HG02943 (cell line): ENCODE measurements at regions not wholly inside any gene's neighbourhood (a gene's known extent, or its start where the extent isn't known, plus 50 kb on each side); places are given as distances from the start of the nearest gene placed in this dataset.
"Not testable (repeated sequence)": the region's sequence is repeated elsewhere in the genome, so short reads cannot be mapped to it uniquely, and the experiment has no call there.

Experiments used
- ATAC-seq: cut with Tn5 transposase; IDR thresholded peaks from one replicate; pipeline ENCODE4 v1.9.1; 2021; ENCODE audit warnings: mild to moderate bottlenecking, low read depth, moderate library complexity; ENCODE audit not compliant: unreplicated experiment

DNA sequence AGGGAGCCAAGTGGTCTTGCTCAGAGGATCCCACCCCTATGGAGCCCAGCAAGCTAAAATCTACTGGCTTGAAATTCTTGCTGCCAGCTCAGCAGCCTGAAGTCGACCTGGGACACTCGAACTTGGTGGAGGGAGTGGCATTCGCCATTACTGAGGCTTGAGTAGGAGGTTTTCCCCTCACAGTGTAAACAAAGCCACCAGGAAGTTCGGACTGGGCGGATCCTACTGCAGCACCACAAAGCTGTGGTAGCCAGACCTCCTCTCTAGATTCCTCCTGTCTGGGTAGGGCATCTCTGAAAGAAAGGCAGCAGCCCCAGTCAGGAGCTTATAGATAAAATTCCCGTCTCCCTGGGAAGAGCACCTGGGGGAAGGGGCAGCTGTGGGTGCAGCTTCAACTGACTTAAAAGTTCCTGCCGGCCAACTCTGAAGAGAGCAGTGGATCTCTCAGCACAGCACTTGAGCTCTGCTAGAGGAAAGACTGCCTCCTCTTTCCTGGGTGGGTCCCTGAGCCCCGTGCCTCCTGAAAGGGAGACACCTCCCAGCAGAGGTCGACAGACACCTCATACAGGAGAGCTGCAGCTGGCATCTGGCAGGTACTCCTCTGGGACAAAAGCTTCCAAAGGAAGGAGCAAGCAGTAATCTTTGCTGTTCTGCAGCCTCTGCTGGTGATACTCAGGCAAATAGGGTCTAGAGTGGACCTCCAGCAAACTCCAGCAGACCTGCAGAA is 576.3 kb upstream of the NECTIN3 start:
- ATAC-seq: no peak

DNA sequence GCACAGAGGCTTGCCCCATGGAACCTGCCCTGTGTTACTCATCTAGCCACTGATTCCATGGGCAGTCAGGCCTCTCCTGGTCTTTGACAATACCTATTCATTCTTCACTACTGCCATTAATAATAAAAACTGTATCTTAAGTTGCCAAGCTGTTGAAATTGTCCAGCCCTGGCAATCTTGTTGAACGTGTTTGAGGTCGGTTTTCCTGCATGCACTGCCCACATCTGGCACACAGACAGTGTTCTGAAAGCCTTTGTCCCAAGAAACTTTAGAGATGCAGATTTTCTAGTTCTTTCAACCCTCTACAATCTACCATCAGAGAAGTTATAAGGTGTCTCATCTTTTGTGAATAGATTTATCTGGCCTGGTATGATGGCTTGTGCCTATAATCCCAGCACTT is 567.2 kb upstream of the NECTIN3 start:
- no peak for ATAC-seq

DNA sequence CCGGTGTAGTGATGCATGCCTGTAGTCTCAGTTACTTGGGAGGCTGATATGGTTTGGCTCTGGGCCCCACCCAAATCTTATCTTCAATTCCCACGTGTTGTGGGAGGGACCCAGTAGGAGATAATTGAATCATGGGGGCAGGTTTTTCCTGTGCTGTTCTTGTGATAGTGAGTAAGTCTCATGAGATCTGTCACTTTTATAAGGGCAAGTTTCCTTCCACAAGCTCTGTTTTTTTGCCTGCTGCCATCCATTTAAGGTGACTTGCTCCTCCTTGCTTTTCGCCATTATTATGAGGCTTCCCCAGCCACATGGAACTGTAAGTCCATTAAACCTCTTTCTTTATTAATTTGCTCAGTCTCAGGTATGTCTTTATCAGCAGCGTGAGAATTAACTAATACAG is 566.7 kb upstream of the NECTIN3 start:
- ATAC-seq: no peak

DNA sequence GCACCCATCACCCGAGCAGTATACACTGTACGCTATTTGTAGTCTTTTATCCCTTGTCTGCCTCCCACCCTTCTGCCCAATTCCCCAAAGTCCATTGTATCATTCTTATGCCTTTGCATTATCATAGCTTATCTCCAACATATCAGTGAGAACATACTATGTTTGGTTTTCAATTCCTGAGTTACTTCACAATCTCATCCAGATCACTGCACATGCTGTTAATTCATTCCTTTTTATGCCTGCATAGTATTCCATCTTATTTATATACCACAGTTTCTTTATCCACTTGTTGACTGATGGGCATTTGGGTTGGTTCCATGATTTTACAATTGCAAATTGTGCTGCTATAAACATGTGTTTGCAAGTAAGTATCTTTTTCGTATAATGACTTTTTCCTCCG is 564.7 kb upstream of the NECTIN3 start:
- no peak for ATAC-seq

DNA sequence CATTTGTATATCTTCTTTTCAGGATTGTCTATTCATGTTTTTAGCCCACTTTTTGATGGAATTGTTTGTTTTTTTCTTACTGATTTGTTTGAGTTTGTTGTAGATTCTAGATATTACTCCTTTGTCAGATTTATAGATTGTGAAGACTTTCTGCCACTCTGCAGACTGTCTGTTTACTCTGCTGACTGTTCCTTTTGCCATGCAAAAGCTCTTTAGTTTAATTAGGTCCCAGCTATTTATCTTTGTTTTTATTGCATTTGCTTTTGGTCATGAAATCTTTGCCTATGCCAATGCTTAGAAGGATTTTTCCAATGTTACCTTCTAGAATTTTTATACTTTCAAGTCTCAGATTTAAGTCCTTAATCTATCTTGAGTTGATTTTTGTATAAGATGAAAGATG is 564.0 kb upstream of the NECTIN3 start:
- not testable (repeated sequence) for ATAC-seq

DNA sequence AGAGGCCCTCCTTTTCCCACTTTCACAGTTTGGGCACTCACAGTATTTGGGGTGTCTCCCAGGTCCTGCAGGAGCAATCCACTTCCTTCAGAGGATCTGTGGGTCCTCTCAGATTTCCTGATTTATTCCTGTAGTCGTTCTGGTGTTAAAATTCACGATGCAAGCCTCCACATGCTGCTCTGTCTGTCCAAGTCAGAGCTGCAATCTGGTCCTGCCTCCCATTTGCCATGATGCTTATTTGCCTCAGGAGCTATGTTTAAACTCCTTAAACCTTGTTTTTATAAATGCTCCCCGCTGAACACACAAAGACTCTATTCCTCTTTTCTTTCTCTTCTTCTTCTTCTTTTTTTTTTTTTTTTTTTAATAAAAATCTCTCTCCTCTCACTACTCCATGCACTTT is 558.7 kb upstream of the NECTIN3 start:
- no peak for ATAC-seq

DNA sequence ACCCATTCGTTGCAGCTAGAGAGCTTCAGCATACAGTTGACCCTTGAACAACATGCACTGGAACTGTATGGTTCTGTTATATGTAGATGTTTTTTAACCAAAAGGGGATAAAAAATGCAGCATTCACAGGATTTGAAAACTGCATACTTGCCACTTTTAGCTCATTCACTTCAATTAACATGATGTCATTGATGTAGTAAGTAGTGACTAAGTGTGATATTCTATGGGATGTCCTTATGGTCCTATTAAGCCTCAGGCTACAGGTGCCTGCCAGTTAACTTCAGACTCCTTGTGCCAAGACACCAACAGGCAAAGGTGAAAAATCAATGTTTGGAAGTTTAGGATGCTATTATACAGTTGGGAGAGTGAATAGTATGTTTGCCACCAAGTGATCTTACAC is 553.6 kb upstream of the NECTIN3 start:
- ATAC-seq: no peak

DNA sequence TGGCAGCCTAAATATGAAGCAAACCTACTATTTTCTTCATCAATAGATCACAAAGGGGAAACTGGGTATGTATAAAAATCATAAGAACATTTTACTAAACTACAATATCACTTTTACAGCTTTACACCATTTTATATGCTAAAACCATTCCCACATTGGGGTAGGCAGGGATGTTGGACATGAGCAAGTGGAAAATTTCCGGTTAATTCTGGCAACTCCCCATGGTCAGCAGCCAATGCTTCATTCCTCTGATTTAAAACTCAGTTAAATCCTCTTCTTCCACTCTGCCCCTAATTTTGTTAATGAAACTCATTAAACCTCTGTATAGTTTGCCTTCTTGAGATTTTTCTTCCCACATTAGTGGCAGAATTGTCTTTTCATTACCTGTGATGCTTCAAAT is 552.5 kb upstream of the NECTIN3 start:
- ATAC-seq: no peak

DNA sequence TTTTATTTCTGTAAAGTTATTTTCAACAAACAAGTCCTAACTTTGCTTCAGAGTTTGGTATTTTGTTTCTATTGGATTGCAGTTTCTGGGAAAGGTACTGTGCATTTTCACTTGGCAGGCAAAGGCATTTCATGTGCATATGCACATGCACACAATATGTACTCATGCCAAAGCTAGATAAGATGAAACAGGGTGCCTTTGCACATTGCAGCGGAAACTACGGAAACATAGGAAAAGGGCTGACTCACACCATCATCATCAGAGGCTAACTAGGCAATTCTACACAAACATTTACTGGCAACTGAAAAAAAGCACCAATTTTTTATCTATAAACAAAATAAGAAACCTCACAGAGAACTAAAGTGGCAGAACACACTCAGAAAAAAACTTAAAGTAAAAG is 550.6 kb upstream of the NECTIN3 start:
- no peak for ATAC-seq

DNA sequence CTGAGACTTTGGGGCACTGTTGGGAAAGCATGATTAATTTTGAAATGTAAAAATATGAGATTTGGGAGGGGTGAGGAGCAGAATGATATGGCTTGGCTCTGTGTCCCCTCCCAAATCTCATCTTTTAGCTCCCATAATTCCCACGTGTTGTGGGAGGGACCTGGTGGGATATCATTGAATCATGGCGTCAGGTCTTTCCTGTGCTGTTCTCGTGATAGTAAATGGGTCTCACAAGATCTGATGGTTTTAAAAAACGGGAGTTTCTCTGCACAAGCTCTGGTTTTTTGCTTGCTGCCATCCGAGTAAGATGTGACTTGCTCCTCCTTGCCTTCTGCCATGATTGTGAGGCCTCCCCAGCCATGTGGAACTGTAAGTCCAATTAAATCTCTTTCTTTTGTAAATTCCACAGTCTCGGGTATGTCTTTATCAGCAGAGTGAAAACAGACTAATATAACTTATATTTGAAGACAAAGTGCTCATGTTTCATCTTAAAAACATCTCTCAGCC is 546.0 kb upstream of the NECTIN3 start:
- not testable (repeated sequence) for ATAC-seq

DNA sequence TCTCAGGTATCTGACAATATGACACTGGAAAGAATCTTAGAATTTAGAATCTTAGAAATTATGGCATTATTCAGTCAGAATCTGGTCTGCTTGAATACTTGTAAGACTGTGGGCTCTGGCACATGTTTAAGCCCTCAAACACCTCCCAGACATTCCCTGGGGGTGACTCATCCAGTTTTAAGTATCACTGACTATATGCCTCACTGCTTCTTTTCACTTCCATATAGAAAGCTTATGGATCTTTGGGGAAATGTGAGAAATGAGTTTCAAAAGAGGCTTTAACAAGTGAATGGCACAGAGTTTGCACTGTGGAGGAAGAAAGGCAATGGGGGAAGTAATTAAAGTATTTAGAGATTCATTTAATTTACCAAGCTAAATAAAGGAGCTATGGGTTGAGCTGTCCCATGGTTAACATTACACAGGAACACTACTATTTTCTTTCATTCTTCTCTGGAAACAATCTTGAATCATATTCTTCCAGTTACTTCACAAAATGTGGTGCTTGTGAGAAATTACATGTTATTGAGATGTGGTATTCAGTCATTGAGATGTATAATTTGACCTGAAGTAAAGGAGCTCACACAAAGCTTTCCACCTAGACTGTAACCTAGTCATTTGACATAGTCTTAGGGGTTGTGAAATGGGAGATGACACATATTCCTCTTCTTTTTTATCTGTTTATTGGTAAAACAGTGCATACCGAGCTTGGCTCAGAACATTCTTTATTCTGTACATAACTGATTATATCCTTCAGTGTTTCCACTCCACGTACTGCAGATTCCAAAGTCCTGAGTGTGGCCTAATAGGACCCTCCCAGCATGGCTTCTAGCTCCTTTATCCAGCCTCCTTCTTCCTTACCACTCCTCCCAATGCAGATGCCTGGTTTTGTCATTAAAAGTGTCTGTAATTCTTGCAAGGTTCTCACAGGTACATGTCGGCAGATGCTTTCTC is 544.6 kb upstream of the NECTIN3 start:
- ATAC-seq: no peak

DNA sequence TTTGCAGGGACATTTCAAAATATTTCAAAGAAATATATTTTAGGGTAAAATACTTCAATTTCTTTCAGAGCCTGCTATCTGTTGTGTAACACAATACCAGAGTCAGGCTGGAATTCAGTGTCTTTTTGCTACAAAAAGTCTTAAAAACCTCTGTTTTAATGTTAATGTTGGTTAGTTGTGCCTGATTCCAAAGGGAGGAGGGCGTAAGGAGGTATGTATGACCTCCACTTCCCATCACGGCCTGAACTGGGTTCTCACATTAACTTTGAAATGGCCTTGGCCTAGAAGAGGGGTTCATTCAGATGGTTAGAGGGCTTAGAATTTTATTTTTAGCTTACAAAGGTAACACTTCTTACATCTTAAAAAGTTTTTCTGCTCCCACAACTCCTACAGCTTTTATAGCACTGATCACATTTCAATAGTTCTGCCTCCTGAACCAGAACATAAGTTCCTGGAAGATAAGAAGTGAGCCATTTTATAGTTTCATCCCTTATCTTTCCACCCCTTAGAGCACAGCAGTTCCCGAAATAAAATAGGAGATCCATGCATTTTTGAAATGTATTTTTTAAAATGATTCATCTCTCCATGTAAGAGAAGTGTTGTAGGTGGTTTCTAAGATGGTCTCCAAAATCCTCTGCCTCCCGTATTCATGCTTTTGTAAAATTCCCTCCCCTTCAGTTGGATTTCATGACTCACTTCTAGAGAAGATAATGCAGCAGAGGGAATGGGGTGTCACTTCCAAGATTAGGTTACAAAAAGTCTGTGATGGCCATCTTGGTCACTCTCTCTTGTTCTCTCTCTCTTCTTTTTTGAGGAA is 543.1 kb upstream of the NECTIN3 start:
- no peak for ATAC-seq

DNA sequence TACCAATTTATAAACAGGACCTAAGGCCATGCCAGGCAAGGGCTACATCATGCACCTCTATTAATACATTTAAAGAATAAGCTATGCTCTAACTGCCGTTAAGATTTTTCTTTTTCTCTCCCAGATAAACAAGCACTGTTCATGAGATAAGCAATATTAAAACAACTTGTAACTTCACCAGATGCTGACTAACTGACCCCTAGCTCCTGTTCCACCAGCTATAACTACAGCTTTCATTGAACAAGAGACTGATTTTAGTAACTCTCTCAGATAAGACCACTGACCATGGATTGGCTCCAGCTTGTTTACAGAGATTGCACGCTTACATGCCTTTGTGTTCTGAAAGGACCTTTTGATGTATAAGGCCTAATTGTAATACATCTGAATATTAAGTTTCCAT is 540.7 kb upstream of the NECTIN3 start:
- no peak for ATAC-seq

DNA sequence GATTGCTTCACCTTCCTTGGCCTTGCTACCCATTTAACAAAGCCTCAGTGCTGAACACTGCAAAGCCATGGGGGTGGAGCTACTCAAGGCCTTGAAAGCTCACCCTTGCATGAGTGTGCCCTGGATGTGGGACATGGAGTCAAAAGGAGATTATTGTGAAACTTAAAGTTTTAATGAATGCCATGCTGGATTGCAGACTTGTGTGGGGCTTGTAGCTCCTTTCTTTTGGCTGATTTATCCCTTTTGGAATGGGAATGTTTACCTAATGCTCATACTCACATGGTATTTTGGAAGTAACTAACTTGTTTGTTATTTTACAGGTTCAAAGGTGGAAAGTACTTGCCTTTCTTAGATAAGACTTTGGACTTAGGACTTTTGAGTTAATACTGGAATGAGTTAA is 538.5 kb upstream of the NECTIN3 start:
- no peak for ATAC-seq

DNA sequence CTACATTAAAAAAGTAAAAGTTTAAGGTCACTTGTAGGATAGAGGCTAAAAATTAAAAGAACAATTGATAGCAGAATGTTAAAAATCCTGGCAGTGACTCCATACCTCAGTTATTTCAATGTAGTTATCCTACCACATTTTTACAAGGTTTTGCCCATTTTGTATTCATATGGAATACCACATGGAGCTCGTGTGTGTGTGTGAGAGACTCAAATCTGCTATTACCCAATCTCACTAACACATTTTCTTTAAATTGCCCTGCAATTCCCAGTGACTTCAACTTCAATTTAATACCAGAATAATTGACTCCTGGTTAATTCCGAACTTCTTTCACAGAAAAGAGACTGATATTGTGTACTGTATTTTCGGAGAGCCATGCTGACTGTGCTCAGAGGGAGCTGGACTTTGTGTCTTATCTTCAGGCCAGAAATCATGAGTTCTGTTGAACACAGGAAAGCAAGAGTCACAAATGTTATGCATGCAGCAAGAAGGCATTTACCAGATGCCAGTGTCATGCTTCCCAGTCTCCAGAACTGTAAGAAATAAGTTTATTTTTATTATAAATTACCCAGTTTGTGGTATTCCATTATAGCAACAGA is 529.0 kb upstream of the NECTIN3 start:
- no peak for ATAC-seq

DNA sequence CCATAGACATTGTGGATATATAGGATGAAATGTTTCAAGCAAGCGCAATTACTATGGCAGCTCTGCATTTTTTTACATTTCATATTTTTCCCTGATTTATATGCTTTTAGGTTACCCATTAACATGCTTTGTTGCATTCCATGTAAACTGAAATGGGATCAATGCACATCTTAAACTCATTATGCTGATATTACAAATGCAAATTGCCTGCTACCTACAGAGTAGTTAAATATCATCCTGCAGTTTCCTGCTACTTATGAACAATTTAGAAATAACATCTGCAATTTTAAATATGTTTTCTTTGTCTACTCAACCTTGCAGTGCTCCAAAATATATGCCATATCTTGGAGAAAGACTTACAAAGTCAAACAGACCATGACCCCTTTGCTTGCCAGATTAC is 526.9 kb upstream of the NECTIN3 start:
- no peak for ATAC-seq

DNA sequence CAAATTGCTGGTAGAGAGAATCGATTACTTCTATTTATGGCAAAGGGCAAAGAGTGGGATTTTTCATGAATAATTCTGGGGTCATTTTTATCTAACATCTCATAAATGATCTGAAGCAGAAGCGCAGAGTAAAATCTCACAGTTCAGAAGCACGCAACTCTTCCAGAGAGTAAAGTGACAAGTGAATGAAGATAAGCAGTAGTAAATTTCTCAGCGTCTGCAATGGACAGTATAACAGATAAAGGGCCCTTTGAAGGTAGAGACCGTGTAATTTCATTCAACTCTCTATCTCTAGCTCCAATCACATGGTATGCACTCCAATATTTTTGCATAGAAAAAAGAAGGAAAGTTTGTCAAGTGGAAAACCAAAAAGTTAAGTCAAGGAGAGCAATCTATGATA is 521.1 kb upstream of the NECTIN3 start:
- no peak for ATAC-seq

DNA sequence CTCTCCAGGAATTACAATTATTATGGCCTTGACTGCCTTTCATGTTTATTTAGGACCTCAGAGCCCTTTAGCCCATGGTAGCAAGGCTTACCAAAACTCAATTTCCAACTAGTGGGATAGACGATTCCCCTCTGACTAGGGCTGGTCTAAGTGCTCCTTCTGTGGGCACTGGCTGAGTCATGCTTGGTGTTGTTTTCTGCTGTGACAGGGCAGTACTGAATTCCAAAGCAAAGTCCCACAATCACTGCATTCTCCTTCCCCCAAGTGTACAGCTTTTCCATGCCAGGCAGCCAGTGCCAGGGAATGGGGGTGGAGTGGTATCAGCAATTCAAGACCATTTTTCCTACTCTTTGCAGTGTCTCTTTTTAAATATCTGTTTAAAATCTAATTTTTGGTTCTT is 509.0 kb upstream of the NECTIN3 start:
- no peak for ATAC-seq

DNA sequence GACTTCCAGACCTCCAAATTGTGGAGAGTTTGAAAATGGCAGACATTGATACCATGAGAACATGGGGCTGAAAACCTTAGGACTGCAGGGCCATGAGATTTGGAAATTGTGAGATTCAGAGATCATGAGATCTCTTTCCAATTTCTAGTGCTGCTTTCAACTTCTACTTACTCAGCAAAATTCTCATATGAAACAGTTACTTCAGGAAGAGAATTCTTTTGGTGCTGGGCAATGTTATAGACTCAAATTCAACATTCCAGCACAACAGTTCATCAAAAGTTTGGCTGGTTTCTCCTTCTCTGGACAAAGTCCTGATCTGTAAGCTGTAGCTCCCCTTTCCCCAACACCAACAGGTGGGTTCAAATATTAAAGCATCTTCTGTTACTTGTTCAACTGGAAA is 506.9 kb upstream of the NECTIN3 start:
- ATAC-seq: no peak

DNA sequence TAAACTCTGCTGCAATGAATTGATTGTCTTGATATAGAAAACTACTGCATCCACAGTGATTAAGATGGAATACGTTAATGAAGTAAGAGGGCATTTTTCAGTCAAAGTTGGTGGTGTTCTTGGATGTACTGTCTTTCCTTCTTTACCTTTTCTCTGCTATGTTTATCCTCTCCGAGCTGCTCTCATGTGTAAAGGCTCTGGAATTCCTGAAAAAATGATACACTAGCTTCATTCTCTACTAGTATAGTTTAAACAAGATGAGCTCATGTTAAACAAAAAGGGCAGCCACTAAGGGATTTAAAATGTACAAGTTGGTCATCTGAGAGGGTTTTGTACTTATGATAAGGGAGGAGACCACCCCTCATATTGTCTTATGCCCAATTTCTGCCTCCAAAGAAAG is 504.6 kb upstream of the NECTIN3 start:
- no peak for ATAC-seq
